ENCODE measurements at regions not wholly inside any gene's neighbourhood (a gene's known extent, or its start where the extent isn't known, plus 50 kb on each side); places are given as distances from the start of the nearest gene placed in this dataset.

DNA sequence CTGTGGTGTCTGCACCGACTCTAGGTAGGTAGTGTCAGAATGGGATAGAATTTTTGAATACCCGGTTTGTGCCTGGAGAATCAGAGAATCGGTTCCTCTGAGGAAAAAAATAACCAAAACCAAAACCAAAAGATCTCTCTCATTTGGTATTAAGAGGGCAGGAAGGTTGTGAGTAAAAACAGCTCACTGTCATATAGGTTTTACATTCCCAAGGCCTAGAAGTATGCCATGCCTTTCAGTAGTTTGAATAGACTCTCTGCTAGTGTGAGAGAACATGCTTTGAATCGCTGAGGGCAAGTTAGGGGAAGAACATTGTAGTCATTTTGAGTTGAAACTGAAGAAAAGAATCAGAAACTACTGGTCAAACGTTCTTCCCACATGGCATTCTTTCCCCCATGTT is 411.4 kb upstream of the CD180 start:
- H3K4me3 ChIP-seq = no peak overlapping the region
- H3K27ac ChIP-seq = no peak overlapping the region
- DNase-seq = no peak
- H3K27me3 ChIP-seq = no peaks in the 10 kb centered on the region
- H3K36me3 ChIP-seq = no peaks in the 10 kb centered on the region
- WGBS, 2 donors = 89 to 91% methylated on average over 5 of the region's 5 CpGs
- TF ChIP-seq, protein P1, sequence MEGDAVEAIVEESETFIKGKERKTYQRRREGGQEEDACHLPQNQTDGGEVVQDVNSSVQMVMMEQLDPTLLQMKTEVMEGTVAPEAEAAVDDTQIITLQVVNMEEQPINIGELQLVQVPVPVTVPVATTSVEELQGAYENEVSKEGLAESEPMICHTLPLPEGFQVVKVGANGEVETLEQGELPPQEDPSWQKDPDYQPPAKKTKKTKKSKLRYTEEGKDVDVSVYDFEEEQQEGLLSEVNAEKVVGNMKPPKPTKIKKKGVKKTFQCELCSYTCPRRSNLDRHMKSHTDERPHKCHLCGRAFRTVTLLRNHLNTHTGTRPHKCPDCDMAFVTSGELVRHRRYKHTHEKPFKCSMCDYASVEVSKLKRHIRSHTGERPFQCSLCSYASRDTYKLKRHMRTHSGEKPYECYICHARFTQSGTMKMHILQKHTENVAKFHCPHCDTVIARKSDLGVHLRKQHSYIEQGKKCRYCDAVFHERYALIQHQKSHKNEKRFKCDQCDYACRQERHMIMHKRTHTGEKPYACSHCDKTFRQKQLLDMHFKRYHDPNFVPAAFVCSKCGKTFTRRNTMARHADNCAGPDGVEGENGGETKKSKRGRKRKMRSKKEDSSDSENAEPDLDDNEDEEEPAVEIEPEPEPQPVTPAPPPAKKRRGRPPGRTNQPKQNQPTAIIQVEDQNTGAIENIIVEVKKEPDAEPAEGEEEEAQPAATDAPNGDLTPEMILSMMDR (IDR thresholded peaks at IDR 0.05) = no peak
- ATAC-seq = no peak
- no peaks in the 10 kb centered on the region for H3K4me1 ChIP-seq
- intact Hi-C loops (cut with DNase I) = no loop called here
- peaks cover 0 to 4% (median 0%) of the 10 kb centered on the region in 11 donors for H3K9me3 ChIP-seq

DNA sequence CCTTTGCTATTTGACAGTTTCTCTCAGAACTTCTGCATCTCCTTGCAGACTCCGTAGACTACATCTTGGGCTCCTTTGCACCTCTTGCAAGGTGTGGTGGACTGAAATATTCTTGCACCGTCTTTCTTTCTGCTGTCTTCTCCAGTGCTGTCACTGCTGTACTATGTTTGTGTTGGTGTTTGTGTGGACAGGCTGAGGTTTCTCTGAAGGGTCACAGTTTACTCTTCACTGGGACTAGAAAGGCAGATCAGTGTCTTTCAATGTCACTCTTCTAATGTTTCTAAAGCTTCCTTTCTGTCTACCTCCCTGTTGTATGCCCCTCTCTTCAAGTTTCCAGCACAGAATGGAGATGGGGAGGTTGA is 410.0 kb upstream of the CD180 start:
- ATAC-seq = no peak
- Histone ChIP-seq H3K27ac (no peak overlapping the region), H3K36me3 (no peaks in the 10 kb centered on the region), H3K27me3 (no peaks in the 10 kb centered on the region), H3K4me3 (no peak overlapping the region), H3K4me1 (no peaks in the 10 kb centered on the region), H3K9me3 (peaks cover 0 to 18% (median 0%) of the 10 kb centered on the region in 11 donors)
- no peak for DNase-seq
- 91 to 98% methylated on average over 2 of the region's 2 CpGs for WGBS, 2 donors
- TF ChIP-seq, protein P1 (IDR thresholded peaks at IDR 0.05) = no peak
- intact Hi-C loops (cut with DNase I) = no loop called here

DNA sequence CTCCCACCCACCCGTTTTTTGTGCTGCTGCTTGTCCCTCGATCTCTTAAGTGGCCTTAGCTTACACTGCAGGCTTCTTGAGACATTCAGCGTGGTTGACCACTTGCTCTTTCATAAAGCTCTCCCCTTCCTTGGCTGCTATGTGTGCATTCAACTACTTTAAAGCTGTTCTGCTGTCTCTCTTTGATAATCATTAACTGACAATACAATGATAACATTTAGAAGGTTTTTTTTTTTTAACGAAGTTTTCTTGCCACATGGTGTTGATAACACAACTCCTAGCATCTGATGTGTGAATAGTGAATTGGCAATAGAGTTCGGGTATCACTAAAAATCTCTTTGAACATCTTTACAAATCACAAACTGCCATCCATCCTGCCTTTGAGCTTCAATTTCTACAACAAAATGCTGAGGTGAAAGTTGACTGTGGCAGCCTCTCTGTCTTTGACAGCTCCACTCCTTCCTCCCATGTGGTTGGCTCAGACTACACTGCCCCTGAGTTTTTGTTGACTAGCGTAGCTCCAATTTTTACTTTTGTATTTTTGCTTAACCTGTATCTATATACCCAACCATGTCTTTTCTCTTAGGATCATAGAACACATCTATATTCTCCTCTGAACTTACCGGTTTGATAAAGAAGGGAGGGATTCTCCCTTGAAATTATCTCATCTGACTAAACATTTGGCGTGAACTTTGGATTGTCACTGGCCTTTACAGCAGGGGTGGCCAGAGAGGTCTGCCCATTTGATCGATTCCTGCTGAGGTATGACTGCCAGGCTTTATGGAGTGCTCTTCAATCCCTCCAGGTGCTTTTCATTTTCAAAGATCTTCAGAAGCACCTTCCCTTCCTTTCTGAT is 409.4 kb upstream of the CD180 start:
- ATAC-seq = no peak

DNA sequence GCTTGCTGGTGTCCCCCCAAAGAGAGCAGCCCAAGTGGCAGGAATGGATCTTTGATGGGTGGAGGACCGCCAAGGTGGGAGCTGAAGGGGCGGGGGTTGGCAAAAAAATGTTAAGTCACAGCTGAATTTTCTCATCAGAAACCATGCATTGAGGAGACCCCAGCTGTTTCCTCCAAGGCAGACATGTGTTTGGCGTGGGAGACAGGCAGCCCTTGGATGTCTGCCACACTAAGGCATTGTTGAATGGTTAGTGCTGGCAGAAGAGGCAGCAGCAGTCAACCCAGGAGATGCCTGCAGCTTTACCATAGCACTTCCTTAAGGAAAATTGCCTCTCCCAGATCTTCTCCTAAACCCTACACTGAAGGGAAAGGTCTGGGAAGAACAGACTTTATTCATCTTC is 394.9 kb upstream of the CD180 start:
- intact Hi-C loops (cut with DNase I) = no loop called here
- DNase-seq (no peak), ATAC-seq (no peak)
- TF ChIP-seq, protein P1 (IDR thresholded peaks at IDR 0.05) = no peak
- 74 to 82% methylated on average over 3 of the region's 3 CpGs for WGBS, 2 donors
- H3K36me3 ChIP-seq = no peaks in the 10 kb centered on the region
- no peaks in the 10 kb centered on the region for H3K27me3 ChIP-seq
- H3K27ac ChIP-seq = no peak overlapping the region
- H3K4me3 ChIP-seq = no peak overlapping the region
- no peaks in the 10 kb centered on the region for H3K9me3 ChIP-seq
- H3K4me1 ChIP-seq = peaks cover 0 to 9% (median 0%) of the 10 kb centered on the region in 9 donors

More for the DNA sequence above, 409.4 kb upstream of the CD180 start:
- H3K4me1 ChIP-seq = no peaks in the 10 kb centered on the region
- WGBS, 2 donors = 74 to 78% methylated on average over 9 of the region's 9 CpGs
- peaks cover 0 to 21% (median 0%) of the 10 kb centered on the region in 11 donors for H3K9me3 ChIP-seq
- H3K27ac ChIP-seq = no peak overlapping the region
- no peaks in the 10 kb centered on the region for H3K27me3 ChIP-seq
- intact Hi-C loops (cut with DNase I) = no loop called here
- H3K36me3 ChIP-seq = no peaks in the 10 kb centered on the region
- no peak for DNase-seq
- H3K4me3 ChIP-seq = no peak overlapping the region
- TF ChIP-seq, protein P1 (IDR thresholded peaks at IDR 0.05) = no peak

Measured in heart right ventricle (tissue), 16 donors.